ENCODE measurements at regions not wholly inside any gene's neighbourhood (a gene's known extent, or its start where the extent isn't known, plus 50 kb on each side); places are given as distances from the start of the nearest gene placed in this dataset.

DNA sequence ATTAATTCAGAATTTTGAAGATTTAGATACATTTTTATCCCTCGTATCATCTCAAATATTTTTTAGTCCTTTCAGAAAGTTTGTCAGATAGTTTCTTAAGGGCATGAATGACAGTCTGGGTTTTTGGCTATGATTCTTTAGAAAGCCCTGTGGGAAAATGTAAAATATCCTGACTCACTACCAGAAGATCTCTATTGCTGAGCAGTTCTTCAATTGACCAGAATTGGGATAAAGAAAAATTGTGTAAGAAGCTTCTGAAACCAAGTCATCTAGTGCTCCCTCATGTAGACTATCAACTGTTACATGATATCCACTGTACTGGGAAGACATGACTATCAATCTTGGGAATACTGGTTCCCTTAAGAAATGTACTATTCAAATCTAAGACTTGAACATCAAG is 608.3 kb upstream of the CHRM3 start:
- TF ChIP-seq, protein P1, sequence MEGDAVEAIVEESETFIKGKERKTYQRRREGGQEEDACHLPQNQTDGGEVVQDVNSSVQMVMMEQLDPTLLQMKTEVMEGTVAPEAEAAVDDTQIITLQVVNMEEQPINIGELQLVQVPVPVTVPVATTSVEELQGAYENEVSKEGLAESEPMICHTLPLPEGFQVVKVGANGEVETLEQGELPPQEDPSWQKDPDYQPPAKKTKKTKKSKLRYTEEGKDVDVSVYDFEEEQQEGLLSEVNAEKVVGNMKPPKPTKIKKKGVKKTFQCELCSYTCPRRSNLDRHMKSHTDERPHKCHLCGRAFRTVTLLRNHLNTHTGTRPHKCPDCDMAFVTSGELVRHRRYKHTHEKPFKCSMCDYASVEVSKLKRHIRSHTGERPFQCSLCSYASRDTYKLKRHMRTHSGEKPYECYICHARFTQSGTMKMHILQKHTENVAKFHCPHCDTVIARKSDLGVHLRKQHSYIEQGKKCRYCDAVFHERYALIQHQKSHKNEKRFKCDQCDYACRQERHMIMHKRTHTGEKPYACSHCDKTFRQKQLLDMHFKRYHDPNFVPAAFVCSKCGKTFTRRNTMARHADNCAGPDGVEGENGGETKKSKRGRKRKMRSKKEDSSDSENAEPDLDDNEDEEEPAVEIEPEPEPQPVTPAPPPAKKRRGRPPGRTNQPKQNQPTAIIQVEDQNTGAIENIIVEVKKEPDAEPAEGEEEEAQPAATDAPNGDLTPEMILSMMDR (IDR thresholded peaks at IDR 0.05), result no peak
- TF ChIP-seq EZH2 (IDR thresholded peaks at IDR 0.05; ENCODE audit: borderline replicate concordance, insufficient read depth, low read depth, low read length, poor library complexity, severe bottlenecking), result no peak

All from B cell (primary cell).